Amniotic stem cell (primary cell): ENCODE measurements at regions not wholly inside any gene's neighbourhood (a gene's known extent, or its start where the extent isn't known, plus 50 kb on each side); places are given as distances from the start of the nearest gene placed in this dataset.
"Not testable (repeated sequence)": the region's sequence is repeated elsewhere in the genome, so short reads cannot be mapped to it uniquely, and the experiment has no call there.

Source experiments
- DNase-seq: peaks from one replicate; lab custom pipeline; 2025; lab: John Stamatoyannopoulos, UW

- DNase-seq = no peak
Observed at GRCh38 chr5:155116456-155117251, 103.1 kb downstream of the KIF4B start.

DNA sequence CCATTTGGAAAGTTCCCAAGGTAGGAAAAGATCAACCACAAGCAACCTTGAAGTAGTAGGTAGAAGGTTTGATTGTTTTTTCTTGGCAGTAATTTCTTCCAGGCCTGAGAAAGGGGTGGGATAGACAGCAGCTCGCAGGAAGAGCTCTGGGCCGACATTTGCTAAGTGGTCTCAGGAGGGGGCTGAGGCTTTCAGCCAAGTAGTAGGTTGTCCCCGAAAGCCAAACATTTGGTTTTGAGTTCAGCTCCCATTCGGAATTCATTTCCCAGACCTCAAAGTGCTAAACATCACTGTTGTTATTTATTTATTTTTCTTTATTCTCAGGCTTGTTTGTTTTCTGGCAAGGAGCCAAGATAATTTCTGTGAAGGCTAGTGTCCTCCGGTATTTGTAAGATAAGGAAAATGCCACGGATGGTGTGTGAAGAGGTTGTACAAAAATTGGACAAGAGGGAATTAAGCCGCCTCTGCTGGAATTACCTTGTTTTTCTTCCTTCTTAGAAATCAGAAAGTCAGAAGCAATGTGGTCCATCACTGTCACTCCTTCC, 112.1 kb downstream of the KIF4B start:
- DNase-seq = no peak

GRCh38 chr5:155126573-155126972, 113.0 kb downstream of the KIF4B start:
- DNase-seq = no peak

DNA sequence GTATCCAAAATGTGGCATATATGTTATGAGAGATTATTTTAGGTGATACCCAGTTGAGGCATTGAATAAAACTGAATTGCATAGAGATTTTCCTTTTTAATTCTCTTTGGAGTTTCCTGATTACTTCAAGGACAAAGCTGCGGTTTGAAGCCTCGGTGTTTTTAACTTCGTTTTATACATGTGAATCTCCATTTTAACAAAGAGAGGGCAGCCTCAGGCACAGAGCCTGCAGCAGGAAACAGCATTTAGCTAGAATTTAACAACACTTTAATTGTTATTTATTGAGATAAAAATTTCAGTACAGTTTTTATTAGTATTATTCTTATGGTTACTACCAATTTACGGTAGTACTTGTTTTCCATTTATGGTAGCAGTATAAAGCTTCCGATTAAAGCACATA, 114.0 kb downstream of the KIF4B start:
- DNase-seq = no peak

DNA sequence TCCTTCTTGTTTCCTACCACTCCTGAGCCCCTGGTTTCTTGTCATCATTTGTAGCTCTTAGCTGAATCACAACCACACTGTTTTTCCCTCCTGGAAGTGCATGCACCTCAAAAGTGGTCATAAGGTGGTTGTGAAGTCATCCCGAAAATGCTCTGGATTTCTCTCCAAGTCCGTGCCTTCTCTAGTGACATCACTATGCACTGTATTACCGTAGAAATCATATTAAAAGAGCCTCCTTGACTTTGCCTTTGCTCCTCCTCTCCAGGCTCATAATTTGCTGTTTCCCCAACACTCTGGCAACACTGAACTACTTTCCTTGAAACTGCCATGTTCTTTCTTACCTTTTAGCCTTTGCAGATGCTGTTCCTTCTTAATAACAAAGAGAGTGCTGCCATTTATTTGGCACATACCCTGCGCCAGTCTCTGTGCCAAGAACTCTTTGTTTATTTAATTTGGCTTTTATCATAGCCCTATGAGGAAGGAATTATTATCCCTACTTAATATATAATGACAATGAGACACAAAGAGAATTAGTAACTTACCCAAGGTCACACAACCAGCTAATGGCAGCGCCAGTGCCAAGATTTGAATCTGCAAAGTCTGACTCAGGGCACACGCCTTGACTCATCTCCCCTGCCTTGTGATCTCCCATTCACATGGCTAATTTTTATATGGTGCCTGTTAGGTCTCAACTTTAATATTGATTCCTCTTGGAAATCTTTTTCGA, 115.4 kb downstream of the KIF4B start:
- DNase-seq = no peak

- no peak for DNase-seq
Observed at GRCh38 chr5:155129513-155129880, 115.9 kb downstream of the KIF4B start.

DNA sequence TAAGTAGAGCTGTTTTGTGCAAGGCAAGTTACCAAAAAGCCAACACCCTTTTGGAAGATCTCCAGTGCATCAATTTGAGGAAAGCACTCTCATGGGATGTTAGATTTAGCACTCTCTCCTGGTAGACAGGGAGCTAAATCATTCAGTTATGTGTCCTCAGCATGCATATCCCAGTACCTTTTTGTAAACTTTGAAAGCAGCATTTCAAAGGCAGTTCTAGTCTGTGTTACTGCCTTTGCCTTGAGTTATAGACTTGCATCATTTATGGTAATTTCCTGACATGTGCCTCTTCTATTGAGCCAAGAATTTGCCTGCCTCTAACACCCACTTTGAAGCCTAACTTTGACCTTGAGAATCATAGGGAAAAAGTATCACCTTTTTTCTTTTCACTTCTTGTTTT, 120.6 kb downstream of the KIF4B start:
- DNase-seq = no peak

GRCh38 chr5:155136216-155136850, 122.8 kb downstream of the KIF4B start:
- no peak for DNase-seq

- no peak for DNase-seq
Observed at GRCh38 chr5:155137683-155138082, 124.1 kb downstream of the KIF4B start.

DNA sequence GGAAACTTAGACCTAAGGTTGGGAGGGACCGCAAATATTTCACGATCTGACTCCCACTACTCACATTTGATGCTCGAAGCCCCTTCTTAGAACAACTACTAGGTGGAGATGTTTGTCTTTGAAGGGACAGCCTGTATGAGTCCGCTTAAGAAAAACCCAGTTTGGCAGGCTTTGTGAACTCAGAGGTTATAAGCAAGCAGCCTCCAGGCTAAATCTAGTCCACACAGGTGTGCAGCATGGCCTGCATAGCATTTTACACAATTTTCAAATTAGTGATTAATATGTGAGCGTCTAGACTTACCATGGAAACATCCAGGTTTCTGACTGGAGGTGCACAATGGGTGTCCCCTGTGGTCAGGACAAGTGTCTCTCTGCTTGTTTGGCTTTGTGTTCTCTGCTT, 127.1 kb downstream of the KIF4B start:
- no peak for DNase-seq

GRCh38 chr5:155144956-155145355, 131.4 kb downstream of the KIF4B start:
- DNase-seq = no peak

DNA sequence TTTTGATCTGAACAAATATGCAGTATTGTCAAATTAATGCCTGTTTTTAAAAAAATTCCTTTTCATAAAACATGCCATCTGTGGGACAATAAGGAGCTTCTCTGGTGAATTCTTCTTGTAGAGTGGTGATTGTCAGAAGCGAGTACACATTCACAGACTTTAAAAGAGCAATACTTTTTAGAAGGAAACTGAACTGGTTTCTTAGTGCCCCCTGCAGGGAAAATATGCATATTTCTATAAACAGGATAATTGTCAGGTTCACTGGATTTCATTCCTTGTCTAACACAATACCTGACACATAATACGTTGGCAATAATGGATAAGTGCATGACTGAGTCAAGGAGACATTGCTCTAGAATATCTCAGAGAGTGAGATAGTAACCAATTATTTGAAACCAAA, 133.7 kb downstream of the KIF4B start:
- no peak for DNase-seq

GRCh38 chr5:155148694-155149093, 135.1 kb downstream of the KIF4B start:
- no peak for DNase-seq

DNA sequence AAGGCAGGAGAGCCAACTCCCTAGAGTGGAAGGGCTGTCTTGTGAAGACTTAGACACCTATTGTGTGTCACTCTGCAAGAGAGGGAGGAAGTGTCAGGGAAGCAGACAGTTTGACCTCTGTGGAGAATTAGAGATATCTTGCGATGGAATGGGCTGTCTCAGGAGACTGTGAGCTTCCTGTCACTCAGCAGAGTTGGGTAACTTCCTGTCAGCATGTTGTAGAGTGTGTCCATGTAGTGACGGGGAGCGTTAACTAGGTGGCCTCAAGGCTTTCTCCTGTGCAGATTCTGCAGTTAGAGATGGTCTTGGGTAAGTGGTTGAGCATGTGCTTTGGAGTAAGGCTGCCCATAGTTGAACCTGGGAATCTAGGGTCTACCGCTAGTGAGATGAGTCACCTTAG, 136.5 kb downstream of the KIF4B start:
- DNase-seq = no peak

DNA sequence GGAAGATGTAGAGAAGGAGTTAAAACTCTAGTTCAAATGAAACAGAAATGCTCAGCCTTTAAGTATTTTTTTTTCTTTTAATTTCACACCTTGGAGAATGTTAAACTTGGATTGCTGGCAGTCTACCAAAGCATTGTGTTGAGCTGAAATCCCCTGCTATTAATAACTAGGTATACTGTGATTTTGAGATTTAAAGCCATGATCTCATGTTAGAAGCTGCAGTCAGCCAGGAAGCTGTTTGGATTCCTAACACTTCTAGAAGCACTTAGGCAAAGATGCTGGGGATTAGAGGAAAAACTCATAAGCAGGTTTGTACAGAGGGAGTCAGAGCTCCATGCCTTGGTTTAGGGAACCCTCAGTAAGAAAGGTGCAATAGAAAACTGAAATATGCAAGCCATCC, 141.4 kb downstream of the KIF4B start:
- no peak for DNase-seq

DNA sequence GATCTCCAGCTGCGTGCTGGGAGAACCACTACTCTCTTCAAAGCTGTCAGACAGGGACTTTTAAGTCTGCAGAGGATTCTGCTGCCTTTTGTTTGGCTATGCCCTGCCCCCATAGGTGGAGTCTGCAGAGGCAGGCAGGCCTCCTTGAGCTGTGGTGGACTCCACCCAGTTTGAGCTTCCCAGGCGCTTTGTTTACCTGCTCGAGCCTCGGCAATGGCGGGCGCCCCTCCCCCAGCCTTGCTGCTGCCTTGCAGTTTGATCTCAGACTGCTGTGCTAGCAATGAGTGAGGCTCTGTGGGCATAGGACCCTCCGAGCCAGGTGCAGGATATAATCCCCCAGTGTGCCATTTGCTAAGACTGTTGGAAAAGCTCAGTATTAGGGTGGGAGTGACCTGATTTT, 149.5 kb downstream of the KIF4B start:
- DNase-seq = not testable (repeated sequence)

GRCh38 chr5:155167736-155168135, 154.2 kb downstream of the KIF4B start:
- DNase-seq = no peak

- no peak for DNase-seq
Observed at GRCh38 chr5:155181542-155181941, 168.0 kb downstream of the KIF4B start.

DNA sequence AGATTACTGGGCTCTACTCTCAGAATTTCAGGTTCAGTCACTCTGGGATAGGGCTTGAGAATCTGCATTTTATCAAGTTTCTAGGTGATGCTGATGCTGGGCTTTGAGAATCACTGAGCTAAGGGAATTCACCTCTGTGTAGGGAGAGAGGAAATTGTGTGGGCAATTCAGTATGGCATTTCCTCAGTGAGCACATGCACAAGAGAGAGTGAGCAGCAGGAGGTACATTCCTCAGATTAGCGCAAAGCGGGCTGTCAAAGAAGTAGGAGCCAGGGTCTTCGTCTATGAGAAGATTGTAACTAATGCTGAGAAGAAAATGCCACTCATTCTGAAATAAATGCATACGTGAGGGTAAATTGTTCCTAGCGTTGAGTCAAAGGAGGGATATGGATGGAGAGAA, 175.9 kb downstream of the KIF4B start:
- DNase-seq = no peak

DNA sequence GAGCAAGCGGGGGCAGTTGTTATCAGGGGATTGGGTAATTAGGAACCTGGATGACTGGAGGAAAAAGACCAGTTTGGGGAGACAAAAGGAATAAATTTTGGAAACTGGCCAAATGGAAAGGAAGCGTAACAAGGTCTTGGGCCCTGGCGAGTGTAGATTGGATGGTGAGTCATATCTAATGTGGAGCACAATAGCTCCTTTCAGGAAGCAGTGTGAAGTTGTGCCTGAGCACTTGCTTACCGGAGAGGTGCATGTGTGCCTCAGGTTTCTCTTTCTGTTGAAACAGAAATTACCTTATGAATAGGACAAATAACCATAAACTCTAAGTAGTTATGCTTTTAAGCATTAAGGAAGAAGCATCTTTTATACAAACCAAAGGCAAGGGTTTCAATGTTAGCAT, 176.4 kb downstream of the KIF4B start:
- DNase-seq = no peak

DNA sequence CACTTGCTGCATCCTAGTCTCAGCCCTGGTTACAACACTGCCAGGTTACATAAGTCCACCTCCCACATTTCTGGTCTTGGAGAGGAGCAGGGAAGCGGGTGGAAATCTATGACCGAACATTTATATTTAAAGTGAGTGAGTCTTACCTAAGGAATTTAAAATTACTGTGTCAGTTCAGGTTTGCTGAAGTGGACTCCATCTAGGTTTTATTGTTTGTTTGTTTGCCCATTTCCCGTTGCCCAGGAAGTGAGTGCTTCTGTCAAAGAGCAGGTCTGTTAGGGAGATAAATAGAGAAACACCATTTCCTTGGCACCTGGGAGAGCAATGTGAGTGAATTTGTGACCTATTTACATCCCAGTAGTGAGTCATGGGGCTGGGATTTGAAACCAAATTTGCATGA, 179.5 kb downstream of the KIF4B start:
- no peak for DNase-seq

GRCh38 chr5:155193483-155194107, 180.0 kb downstream of the KIF4B start:
- no peak for DNase-seq
